ENCODE measurements at regions not wholly inside any gene's neighbourhood (a gene's known extent, or its start where the extent isn't known, plus 50 kb on each side); places are given as distances from the start of the nearest gene placed in this dataset.

GRCh38 chr12:11980115-11980514, 90.6 kb upstream of the BCL2L14 start:
- DNase-seq, result no peak
- whole genome bisulfite sequencing, 2 donors (ENCODE audit: low coverage in 1 of 2), result 90% methylated on average over 2 of the region's 2 CpGs; no CpG with 5 or more reads in 1 of the 2 donors
- H3K36me3 ChIP-seq, result no peaks in the 10 kb centered on the region
- no peaks in the 10 kb centered on the region for H3K9me3 ChIP-seq
- no peaks in the 10 kb centered on the region for H3K4me1 ChIP-seq
- no peaks in the 10 kb centered on the region for H3K27me3 ChIP-seq
- TF ChIP-seq CTCF (IDR thresholded peaks at IDR 0.05) (no peak), POLR2AphosphoS5 (IDR thresholded peaks at IDR 0.05) (no peak), POLR2A (IDR thresholded peaks at IDR 0.05) (no peak), EP300 (IDR thresholded peaks at IDR 0.05; ENCODE audit: low read depth) (no peak)
- no peak overlapping the region for H3K4me3 ChIP-seq
- intact Hi-C loops (cut with DNase I; ENCODE audit: low total_unique reads) (no loop called here), in situ Hi-C loops (cut with MboI; ENCODE audit: low pct_ligation_motif_present in 1 of 4, low pct_unique_long_range_greater_than_20kb in 1 of 4, low sequenced_read_pairs in 3 of 4) (no loop called here)
- H3K27ac ChIP-seq, result no peak overlapping the region

- in situ Hi-C loops (cut with MboI; ENCODE audit: low pct_ligation_motif_present in 1 of 4, low pct_unique_long_range_greater_than_20kb in 1 of 4, low sequenced_read_pairs in 3 of 4) (no loop called here), intact Hi-C loops (cut with DNase I; ENCODE audit: low total_unique reads) (no loop called here)
- Histone ChIP-seq H3K27me3 (no peaks in the 10 kb centered on the region), H3K27ac (no peak overlapping the region), H3K36me3 (no peaks in the 10 kb centered on the region), H3K9me3 (no peaks in the 10 kb centered on the region), H3K4me3 (no peak overlapping the region), H3K4me1 (no peaks in the 10 kb centered on the region)
- TF ChIP-seq POLR2AphosphoS5 (IDR thresholded peaks at IDR 0.05) (no peak), CTCF (IDR thresholded peaks at IDR 0.05) (no peak), EP300 (IDR thresholded peaks at IDR 0.05; ENCODE audit: low read depth) (no peak), POLR2A (IDR thresholded peaks at IDR 0.05) (no peak)
- DNase-seq, result no peak
- WGBS, 2 donors (ENCODE audit: low coverage in 1 of 2), result 65 to 78% methylated on average over 3 to 7 of the region's 7 CpGs
Measured at GRCh38 chr12:11981121-11981733, 89.5 kb upstream of the BCL2L14 start.

- TF ChIP-seq CTCF (IDR thresholded peaks at IDR 0.05) (no peak), POLR2A (IDR thresholded peaks at IDR 0.05) (no peak)
- no peaks in the 10 kb centered on the region for H3K36me3 ChIP-seq
- in situ Hi-C loops (cut with MboI; ENCODE audit: low pct_ligation_motif_present in 1 of 4, low pct_unique_long_range_greater_than_20kb in 1 of 4, low sequenced_read_pairs in 3 of 4) (no loop called here), intact Hi-C loops (cut with DNase I; ENCODE audit: low total_unique reads) (no loop called here)
- H3K27me3 ChIP-seq, result no peaks in the 10 kb centered on the region
- no peak overlapping the region for H3K27ac ChIP-seq
- no peaks in the 10 kb centered on the region for H3K9me3 ChIP-seq
- WGBS, 2 donors (ENCODE audit: low coverage in 1 of 2), result 85 to 88% methylated on average over 3 of the region's 3 CpGs
- no peak for DNase-seq
- no peaks in the 10 kb centered on the region for H3K4me1 ChIP-seq
- no peak overlapping the region for H3K4me3 ChIP-seq
Measured at GRCh38 chr12:11984417-11984816, 86.3 kb upstream of the BCL2L14 start.

- DNase-seq, result no peak
- Histone ChIP-seq H3K27me3 (no peaks in the 10 kb centered on the region), H3K27ac (no peak overlapping the region), H3K4me3 (no peak overlapping the region), H3K9me3 (no peaks in the 10 kb centered on the region), H3K4me1 (no peaks in the 10 kb centered on the region), H3K36me3 (no peaks in the 10 kb centered on the region)
- no peak for TF ChIP-seq EP300 (IDR thresholded peaks at IDR 0.05; ENCODE audit: low read depth)
- no peak for TF ChIP-seq POLR2A (IDR thresholded peaks at IDR 0.05)
- no peak for TF ChIP-seq POLR2AphosphoS5 (IDR thresholded peaks at IDR 0.05)
- TF ChIP-seq CTCF (IDR thresholded peaks at IDR 0.05), result no peak
- intact Hi-C loops (cut with DNase I; ENCODE audit: low total_unique reads), result no loop called here
- WGBS, 2 donors (ENCODE audit: low coverage in 1 of 2), result 70 to 71% methylated on average over 4 to 5 of the region's 5 CpGs
- in situ Hi-C loops (cut with MboI; ENCODE audit: low pct_ligation_motif_present in 1 of 4, low pct_unique_long_range_greater_than_20kb in 1 of 4, low sequenced_read_pairs in 3 of 4), result no loop called here
Measured at GRCh38 chr12:11986165-11986564, 84.6 kb upstream of the BCL2L14 start.
